GM23248 (cell line): ENCODE measurements at regions not wholly inside any gene's neighbourhood (a gene's known extent, or its start where the extent isn't known, plus 50 kb on each side); places are given as distances from the start of the nearest gene placed in this dataset.

ENCODE experiments used
- EZH2 ChIP-seq: fragments of 200-600 bp; sonication (generic); IDR thresholded peaks from 2 replicates; pipeline ENCODE4 v1.6.1; 2018; ENCODE audit warnings: antibody characterized with exemption, mild to moderate bottlenecking; ENCODE audit not compliant: insufficient read depth, poor library complexity, severe bottlenecking
- EZH2phosphoT487 ChIP-seq: fragments of 200-600 bp; sonication (generic); IDR thresholded peaks from 2 replicates; pipeline ENCODE4 v1.6.1; 2018; ENCODE audit warnings: antibody characterized with exemption, moderate library complexity, mild to moderate bottlenecking, low read depth; ENCODE audit not compliant: insufficient read depth

DNA sequence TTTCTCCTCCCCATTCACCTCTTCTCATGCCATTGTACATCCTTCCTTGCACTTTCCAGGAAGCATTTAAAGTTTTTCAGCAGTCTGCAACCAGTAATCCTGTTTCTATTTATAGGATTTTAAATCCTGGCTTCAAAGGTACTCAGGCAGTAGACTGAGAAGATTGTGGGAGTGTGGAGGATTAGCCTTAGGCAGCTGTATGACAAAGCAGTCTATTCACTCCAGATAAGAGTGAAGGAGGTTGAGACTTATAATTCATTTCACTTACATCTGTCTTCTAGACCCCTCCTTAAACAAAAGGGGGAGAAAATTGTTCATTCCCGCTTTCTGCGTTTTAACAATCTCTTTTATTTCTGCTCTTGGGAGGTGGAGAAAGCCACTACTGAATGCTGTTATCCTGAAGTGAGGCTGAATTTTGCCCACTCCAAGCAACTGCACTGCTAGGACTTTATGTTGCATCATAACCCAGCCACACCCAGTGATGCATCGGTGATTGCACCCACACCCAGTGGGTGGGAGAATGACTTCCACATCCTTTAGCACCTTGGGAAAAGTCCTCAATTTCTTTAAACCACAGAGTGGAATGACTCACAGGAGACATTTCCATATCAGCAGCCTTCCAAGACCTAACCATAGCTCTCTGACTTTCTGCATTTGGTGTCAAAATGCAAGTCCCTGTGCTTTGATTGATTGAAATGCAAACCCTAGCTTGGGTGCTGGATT lies 382.5 kb upstream of the ATP2B1 start:
- TF ChIP-seq EZH2 = no peak
- no peak for TF ChIP-seq EZH2phosphoT487
